HG02840 (cell line): ENCODE measurements at regions not wholly inside any gene's neighbourhood (a gene's known extent, or its start where the extent isn't known, plus 50 kb on each side); places are given as distances from the start of the nearest gene placed in this dataset.

Source experiments
- ATAC-seq: cut with Tn5 transposase; IDR thresholded peaks from one replicate; pipeline ENCODE4 v1.9.1; 2021; ENCODE audit warnings: mild to moderate bottlenecking, moderate library complexity, moderate number of reproducible peaks; ENCODE audit not compliant: unreplicated experiment, low FRiP score

DNA sequence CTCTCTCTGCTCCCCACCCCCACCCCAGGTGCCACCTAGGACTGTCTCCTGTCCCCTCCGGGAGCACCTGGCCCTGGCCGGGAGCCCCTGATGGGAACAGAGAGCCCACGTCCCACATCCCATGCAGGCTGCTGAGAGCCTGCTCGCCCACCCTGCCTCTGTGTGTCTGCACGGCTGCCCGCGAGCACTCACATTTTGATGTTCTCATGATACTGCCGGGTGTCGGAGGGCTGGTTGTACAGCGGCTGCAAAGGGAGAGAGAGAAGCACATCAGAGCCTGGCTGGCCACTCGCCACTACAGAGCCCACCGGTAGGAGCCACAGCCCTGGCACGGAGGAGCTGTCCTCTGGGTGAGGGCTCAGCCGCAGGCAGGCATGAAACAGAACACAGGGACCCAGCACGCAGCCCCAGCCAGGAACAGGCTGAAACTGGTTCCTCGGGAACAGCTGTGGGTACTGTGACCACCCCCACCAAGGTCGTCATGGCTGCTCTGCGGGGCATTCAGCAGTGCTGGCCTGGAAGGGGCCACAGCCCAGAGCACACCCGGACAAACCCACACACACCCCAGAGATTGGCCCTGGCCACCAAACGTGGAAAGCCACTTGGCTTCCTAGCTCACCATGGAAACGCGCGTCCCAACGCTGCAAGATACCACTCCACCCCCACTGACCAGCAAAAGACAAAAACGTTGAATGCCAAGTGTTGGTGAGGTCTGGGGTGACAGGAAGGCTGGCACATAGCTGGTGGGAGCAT, 117.6 kb downstream of the NCOR2 start:
- ATAC-seq: no peak

- ATAC-seq: no peak
Measured at GRCh38 chr12:124448955-124449622, 118.3 kb downstream of the NCOR2 start.

- ATAC-seq: no peak
Measured at GRCh38 chr12:124448241-124448954, 119.0 kb downstream of the NCOR2 start.

GRCh38 chr12:124446364-124446763, 121.0 kb downstream of the NCOR2 start:
- no peak for ATAC-seq

- no peak for ATAC-seq
Measured at GRCh38 chr12:124445826-124446225, 121.6 kb downstream of the NCOR2 start.

- ATAC-seq: no peak
Measured at GRCh38 chr12:124445121-124445718, 122.2 kb downstream of the NCOR2 start.

GRCh38 chr12:124443931-124444712, 123.3 kb downstream of the NCOR2 start:
- no peak for ATAC-seq

DNA sequence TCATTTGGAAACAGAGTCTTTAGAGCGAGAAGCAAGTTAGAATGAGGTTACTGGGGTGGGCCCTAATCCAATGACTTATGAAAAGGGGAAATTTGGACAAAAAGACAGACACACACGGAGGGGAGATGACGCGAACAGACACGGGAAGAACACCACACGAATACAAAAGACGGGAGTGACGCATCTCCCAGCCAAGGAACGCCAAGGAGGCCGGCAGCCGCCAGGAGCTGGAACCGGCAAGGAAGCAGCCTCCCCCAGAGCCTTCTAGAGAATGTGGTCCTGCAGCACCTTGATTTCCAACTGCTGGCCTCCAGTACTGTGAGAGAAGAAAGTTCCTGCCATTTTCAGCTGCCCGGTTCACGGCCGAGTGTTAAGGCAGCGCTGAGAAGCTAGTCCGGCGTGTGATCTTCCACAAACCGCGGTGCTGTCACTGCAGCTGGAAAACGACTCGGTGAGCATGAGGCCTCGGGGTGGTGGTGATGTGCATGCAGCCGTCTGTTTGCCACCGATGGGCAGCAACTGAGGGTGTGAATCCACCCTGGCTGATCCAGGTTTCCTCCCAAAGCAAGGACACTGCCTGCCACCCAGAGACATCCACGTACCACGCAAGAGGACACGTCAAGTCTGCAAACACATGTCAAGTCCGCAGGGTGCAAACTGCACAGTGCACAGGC, 124.5 kb downstream of the NCOR2 start:
- ATAC-seq: no peak

- no peak for ATAC-seq
Measured at GRCh38 chr12:124442281-124442680, 125.1 kb downstream of the NCOR2 start.

DNA sequence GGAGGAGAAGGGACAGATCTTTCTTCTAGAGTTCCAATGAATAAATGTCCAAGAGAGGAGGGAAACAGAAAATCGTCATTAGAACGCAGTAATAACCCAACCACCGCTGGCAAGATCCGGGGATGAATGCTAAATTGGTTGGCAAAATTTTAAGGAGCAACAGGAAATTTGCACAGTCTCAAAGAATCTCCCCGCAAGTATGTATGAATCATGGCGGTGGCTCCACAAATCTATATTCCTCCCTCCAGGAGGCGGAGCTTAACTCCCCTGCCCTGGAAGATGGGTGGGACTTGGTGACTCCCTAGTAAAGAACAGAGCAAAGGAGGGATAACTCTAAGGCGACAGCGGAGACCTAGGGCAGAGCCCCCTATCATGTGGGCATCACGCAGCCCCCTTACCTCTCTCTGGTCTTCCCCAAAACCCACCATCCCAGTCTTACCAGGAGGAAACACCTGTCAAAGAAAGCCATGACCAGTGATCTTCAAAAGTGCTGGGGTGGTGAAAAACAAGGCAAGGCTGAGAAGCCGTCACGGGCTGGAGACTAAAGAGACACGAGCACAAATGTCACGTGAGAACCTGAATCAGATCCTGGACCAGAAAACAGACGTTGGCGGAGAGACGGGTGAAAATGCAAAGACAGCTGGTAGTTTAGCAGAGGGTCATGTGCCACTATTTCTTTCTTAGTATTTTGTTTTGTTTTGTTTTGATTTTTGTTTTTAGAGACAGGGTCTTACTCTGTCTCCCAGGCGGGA, 125.8 kb downstream of the NCOR2 start:
- ATAC-seq: no peak

DNA sequence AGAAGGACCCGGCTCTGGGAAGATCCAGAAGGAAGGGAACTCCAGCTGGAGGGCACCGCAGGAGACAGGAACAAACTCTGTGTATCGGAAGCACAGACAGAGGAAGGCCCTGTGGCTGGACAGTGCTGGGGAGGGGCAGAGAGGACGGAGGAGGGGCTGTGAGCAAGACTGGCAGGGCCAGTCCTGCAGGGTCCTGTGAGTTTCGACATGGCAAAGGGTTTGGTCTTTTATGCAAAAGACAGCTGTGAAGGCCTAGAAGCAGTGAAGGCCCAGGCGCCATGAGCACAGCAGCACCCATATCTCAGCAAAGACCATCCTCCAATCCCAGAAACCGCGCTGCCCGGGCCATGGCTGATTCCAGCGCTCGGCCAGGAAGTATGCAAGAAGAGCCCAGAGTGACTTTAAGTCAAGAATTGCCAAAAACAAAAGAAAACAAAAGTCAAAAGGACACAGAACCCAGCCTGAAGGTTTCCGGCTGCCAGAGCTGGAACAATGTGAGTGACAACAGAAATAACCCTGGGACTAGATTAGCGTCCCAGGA, 126.5 kb downstream of the NCOR2 start:
- no peak for ATAC-seq

- no peak for ATAC-seq
Measured at GRCh38 chr12:124440031-124440626, 127.3 kb downstream of the NCOR2 start.

DNA sequence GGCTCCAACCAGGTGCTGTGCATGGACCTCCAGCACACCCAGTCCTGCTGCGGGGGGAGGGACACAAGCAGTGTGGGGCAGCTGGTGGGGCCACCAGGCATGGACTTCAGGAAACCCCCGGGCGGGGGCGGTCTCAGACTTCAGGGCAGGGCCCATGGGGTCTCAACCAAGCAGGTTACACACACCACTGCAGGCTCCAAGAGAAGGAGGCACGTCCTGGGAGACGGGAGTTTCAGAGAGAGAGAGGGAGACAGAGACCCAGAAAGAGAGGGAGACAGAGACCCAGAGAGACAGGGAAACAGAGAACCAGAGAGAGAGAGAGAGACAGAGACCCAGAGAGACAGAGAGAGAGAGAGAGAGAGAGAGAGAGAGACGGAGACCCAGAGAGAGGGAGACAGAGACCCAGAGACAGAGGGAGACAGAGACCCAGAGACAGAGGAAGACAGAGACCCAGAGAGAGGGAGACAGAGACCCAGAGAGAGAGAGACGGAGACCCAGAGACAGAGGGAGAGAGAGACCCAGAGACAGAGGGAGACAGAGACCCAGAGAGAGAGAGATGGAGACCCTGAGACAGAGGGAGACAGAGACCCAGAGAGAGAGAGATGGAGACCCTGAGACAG, 128.9 kb downstream of the NCOR2 start:
- no peak for ATAC-seq

GRCh38 chr12:124437617-124438436, 129.6 kb downstream of the NCOR2 start:
- no peak for ATAC-seq

- ATAC-seq: no peak
Measured at GRCh38 chr12:124437121-124437520, 130.3 kb downstream of the NCOR2 start.

GRCh38 chr12:124436366-124436765, 131.0 kb downstream of the NCOR2 start:
- ATAC-seq: no peak

- no peak for ATAC-seq
Measured at GRCh38 chr12:124435806-124436345, 131.5 kb downstream of the NCOR2 start.
